T-cell (primary cell): ENCODE measurements at regions not wholly inside any gene's neighbourhood (a gene's known extent, or its start where the extent isn't known, plus 50 kb on each side); places are given as distances from the start of the nearest gene placed in this dataset.

ENCODE experiments used
- ATAC-seq, 4 experiments: fragments of 200-7000 bp in 3 of 4; fragments of 150-1000 bp in 1 of 4; cut with Tn5 transposase; replicated peaks in 1 of 4; 1 replicate in 3 of 4; 2 replicates in 1 of 4; pipeline ENCODE4 v1.10.0; 2021; ENCODE audit warnings: moderate library complexity in 3 of 4, mild to moderate bottlenecking in 2 of 4, moderate number of reproducible peaks in 1 of 4
- CTCF ChIA-PET, 2 donors: fragments of 300-600 bp; sonication (Branson Sonifier 250); formaldehyde crosslinking; loops; one replicate each; lab custom pipeline; 2022; ENCODE audit warnings: antibody characterized with exemption in 2 of 2; lab: Charles Lee
- POLR2A ChIA-PET, 2 donors: fragments of 300-600 bp; sonication (Branson Sonifier 250); formaldehyde crosslinking; loops; one replicate each; lab custom pipeline; 2022; ENCODE audit warnings: antibody characterized with exemption in 2 of 2; lab: Charles Lee
- DNase-seq, 35 experiments: peaks; one replicate each; pipeline versions ENCODE4 v3.0.0 to v3.0.0-alpha.2; 2013 to 2023
- H3K27ac ChIP-seq: one replicate; pipeline ENCODE4 v1.5.1; 2013; ENCODE audit warnings: low read length
- H3K27me3 ChIP-seq, 2 experiments: replicated peaks in 1 of 2; 1 replicate in 1 of 2; 2 replicates in 1 of 2; pipeline versions ENCODE4 v1.6.1 to v1.7.0; 2013; ENCODE audit warnings: low read length in 1 of 2, mixed read lengths in 1 of 2; ENCODE audit not compliant: control insufficient read depth in 2 of 2, insufficient read depth in 2 of 2; ENCODE audit errors: extremely low read depth in 1 of 2
- H3K36me3 ChIP-seq, 2 donors: 1 replicate in 1 of 2; 2 replicates in 1 of 2; pipeline versions ENCODE4 v1.6.1 to v1.7.0; 2013; ENCODE audit warnings: low read length in 1 of 2; ENCODE audit not compliant: control insufficient read depth in 2 of 2, insufficient read depth in 1 of 2; ENCODE audit errors: extremely low read depth in 1 of 2
- H3K4me1 ChIP-seq, 2 experiments: 1 replicate in 1 of 2; 2 replicates in 1 of 2; pipeline versions ENCODE4 v1.6.1 to v1.7.0; 2013; ENCODE audit warnings: low read length in 2 of 2, mixed read lengths in 1 of 2; ENCODE audit not compliant: insufficient read depth in 2 of 2, control insufficient read depth in 1 of 2; ENCODE audit errors: extremely low read depth in 1 of 2
- H3K4me3 ChIP-seq, 2 donors: 1 replicate in 1 of 2; 2 replicates in 1 of 2; pipeline versions ENCODE4 v1.5.1 to v1.7.0; 2013; ENCODE audit warnings: mild to moderate bottlenecking in 2 of 2, low read length in 1 of 2, moderate library complexity in 1 of 2; ENCODE audit not compliant: control insufficient read depth in 1 of 2; ENCODE audit errors: extremely low read depth in 1 of 2
- H3K9me3 ChIP-seq: 2 replicates; pipeline ENCODE4 v1.7.0; 2013
- H3K27ac Mint-ChIP-seq, 2 donors: one replicate each; pipeline ENCODE4 v1.8.0; 2020 to 2021; ENCODE audit warnings: mild to moderate bottlenecking in 2 of 2, mixed read lengths in 2 of 2
- H3K27me3 Mint-ChIP-seq, 2 donors: one replicate each; pipeline ENCODE4 v1.8.0; 2021 to 2022; ENCODE audit warnings: mixed read lengths in 2 of 2
- H3K36me3 Mint-ChIP-seq: one replicate; pipeline ENCODE4 v1.8.0; 2021; ENCODE audit warnings: mixed read lengths
- H3K4me1 Mint-ChIP-seq, 3 donors: one replicate each; pipeline ENCODE4 v1.8.0; 2020 to 2022; ENCODE audit warnings: mixed read lengths in 3 of 3, mild to moderate bottlenecking in 1 of 3
- H3K4me3 Mint-ChIP-seq, 3 donors: one replicate each; pipeline ENCODE4 v1.8.0; 2020 to 2022; ENCODE audit warnings: mild to moderate bottlenecking in 3 of 3, mixed read lengths in 3 of 3, moderate library complexity in 3 of 3
- H3K9me3 Mint-ChIP-seq, 3 donors: one replicate each; pipeline ENCODE4 v1.8.0; 2020 to 2022; ENCODE audit warnings: mixed read lengths in 3 of 3
- WGBS: methylation state at CpG from one replicate; pipeline ENCODE4 v1.1.5; 2013; ENCODE audit warnings: missing lambda C conversion rate; ENCODE audit not compliant: insufficient coverage; 5-methylcytosine and 5-hydroxymethylcytosine counted together

DNA sequence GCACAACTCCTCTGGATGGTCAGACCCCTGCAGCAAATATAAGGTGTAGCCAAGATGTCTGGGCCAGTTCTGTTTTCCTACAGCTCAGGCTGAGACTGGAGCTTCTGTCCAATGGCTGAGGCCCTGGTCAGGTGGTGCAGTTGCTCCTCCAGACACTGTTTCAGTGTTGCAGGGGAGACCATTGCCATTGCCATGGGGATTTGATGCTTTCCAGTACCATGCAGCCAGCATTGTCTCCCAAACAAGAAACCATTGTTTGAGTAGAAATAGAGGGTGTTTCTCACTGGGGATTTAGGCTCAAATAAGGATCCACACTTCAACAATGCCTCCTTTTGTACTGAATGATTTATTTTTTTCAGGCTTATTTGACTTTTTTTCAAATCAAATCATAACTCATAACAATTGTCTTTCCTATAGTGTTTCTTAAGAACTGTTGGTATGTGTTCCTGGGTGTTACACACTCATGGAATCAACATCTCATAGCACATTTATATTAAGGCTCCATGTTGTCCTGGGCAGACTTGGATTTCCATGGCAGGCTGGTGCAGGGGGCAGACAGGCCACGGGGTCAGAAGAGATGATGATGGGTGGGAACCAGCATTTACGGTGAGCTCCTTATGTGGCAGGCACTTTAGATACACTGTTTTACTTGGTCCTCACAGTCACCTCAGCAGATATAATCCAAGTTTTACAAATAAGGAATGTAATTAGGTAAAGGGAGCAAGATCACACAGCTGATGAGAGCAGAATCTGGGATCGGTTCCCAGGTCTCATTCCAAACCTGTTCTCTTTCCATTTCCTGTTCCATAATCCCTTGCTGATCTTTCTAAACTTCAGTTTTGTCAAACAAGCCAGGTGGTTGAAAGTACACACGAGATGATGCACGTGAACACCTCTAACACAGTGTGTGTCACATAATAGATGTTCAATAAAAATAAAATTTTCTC, 95.9 kb upstream of the GNAQ start:
- CTCF ChIA-PET, result interaction anchor here in 1 of 2 donors (1.1 to 1.6 kb wide), 2 partner anchors 8 to 674 kb away, joined by 3 read pairs; no protein-coding TSS in a partner anchor
- Histone ChIP-seq H3K4me3 (no peak overlapping the region), H3K4me1 (peaks cover 0 to 7% of the 10 kb centered on the region in 2 experiments), H3K27me3 (no peaks in the 10 kb centered on the region), H3K36me3 (no peaks in the 10 kb centered on the region), H3K9me3 (no peaks in the 10 kb centered on the region), H3K27ac (no peak overlapping the region)
- ATAC-seq (no peak), DNase-seq (no peak)
- Mint-ChIP-seq H3K27ac (no peak overlapping the region), H3K4me1 (peaks cover 10 to 20% (median 12%) of the 10 kb centered on the region in 3 donors), H3K9me3 (no peaks in the 10 kb centered on the region), H3K27me3 (peaks cover 0 to 15% of the 10 kb centered on the region in 2 donors), H3K4me3 (no peak overlapping the region), H3K36me3 (no peaks in the 10 kb centered on the region)
- no CpG with 5 or more reads among the region's 5 CpGs for WGBS
- POLR2A ChIA-PET, result interaction anchor here in 1 of 2 donors (0.5 kb wide), 1 partner anchor 594 kb away, joined by 3 read pairs; no protein-coding TSS in a partner anchor

DNA sequence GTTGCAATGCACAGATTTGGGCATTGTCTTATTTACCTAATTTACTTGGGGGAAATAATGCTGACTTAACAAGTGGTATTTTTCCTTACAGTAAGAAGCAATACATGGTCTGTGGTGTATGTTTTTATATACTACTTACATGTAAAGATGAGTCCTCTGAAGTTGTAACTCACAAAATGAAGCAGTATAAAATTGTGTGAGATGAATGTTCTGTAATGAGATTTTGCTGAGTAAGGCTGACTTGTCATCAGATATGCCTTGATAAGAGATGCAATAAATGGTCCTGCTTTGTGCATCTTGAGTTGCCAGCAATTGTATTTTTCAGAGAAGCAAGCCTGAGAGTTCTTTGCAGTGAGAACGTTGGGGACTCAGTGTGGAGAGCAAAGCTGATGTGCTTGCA, 92.2 kb upstream of the GNAQ start:
- Mint-ChIP-seq H3K4me3 (no peak overlapping the region), H3K9me3 (no peaks in the 10 kb centered on the region), H3K4me1 (peaks cover 26 to 40% (median 28%) of the 10 kb centered on the region in 3 donors), H3K27ac (no peak overlapping the region), H3K27me3 (peaks cover 0 to 11% of the 10 kb centered on the region in 2 donors), H3K36me3 (no peaks in the 10 kb centered on the region)
- H3K27ac ChIP-seq, result no peak overlapping the region
- WGBS, result 29% methylated on average over 1 of the region's 1 CpG
- CTCF ChIA-PET, result no interaction called here
- no peaks in the 10 kb centered on the region for H3K36me3 ChIP-seq
- H3K4me1 ChIP-seq, result peaks cover 12 to 21% of the 10 kb centered on the region in 2 experiments
- H3K9me3 ChIP-seq, result no peaks in the 10 kb centered on the region
- DNase-seq, result no peak
- H3K4me3 ChIP-seq, result no peak overlapping the region
- POLR2A ChIA-PET, result no interaction called here
- ATAC-seq, result no peak
- no peaks in the 10 kb centered on the region for H3K27me3 ChIP-seq

DNA sequence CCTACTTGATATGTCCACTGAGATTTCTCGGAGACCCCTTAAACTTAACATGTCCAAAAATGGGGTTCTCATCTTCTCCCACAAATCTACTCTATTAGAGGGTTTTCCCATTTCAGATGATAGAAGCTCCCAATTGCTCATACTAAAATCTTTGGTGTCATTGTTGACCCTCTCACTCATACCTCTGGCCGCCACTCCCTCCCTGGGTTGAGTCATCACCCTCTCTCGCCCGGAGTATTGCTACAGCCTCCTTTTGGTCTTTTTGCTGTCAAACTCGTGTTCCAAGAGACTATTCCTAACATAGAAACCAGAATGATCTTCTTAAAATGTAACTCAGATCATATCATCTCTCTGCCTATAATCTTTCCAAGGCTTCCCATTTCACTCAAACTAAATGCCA, 91.0 kb upstream of the GNAQ start:
- H3K27ac Mint-ChIP-seq, result no peak overlapping the region
- H3K4me1 Mint-ChIP-seq, result peaks cover 36 to 50% (median 38%) of the 10 kb centered on the region in 3 donors
- DNase-seq (no peak), ATAC-seq (no peak)
- H3K9me3 ChIP-seq, result no peaks in the 10 kb centered on the region
- 89% methylated on average over 4 of the region's 5 CpGs for WGBS
- H3K27me3 ChIP-seq, result no peaks in the 10 kb centered on the region
- H3K4me1 ChIP-seq, result peaks cover 15 to 26% of the 10 kb centered on the region in 2 experiments
- no peaks in the 10 kb centered on the region for H3K36me3 ChIP-seq
- H3K4me3 Mint-ChIP-seq, result no peak overlapping the region
- H3K27me3 Mint-ChIP-seq, result peaks cover 0 to 3% of the 10 kb centered on the region in 2 donors
- CTCF ChIA-PET, result interaction anchor here (1.0 to 1.5 kb wide), 3 partner anchors 21 to 146 kb away, joined by 3 read pairs; no protein-coding TSS in a partner anchor
- no peaks in the 10 kb centered on the region for H3K9me3 Mint-ChIP-seq
- H3K4me3 ChIP-seq, result no peak overlapping the region
- no peak overlapping the region for H3K27ac ChIP-seq
- POLR2A ChIA-PET, result no interaction called here
- H3K36me3 Mint-ChIP-seq, result no peaks in the 10 kb centered on the region

DNA sequence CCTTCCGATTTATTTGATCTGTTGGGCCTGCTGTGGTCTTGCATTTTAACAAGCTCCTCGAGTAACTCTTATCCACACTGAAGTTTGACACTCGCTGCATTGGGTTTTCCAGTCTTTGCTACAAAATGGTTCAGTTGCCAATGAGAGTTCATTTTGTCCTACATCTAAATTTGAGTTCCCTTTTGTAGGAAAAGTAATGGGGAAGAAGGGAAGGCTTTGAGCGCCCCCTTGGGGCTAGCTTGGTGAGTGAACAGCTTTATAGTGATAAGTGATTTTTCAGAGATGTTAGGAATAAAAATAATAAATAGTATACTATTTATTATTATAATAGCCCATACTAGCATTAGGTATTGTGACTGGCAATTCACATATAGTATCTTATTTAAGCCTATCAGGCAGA, 89.9 kb upstream of the GNAQ start:
- H3K4me3 ChIP-seq, result no peak overlapping the region
- POLR2A ChIA-PET, result no interaction called here
- ATAC-seq (no peak), DNase-seq (peak in 29 of 35 experiments; percentile 8 to 70 (median 25))
- H3K9me3 ChIP-seq, result no peaks in the 10 kb centered on the region
- CTCF ChIA-PET, result interaction anchor here (0.5 to 1.6 kb wide), 9 partner anchors 19 to 738 kb away, joined by 3 to 19 read pairs (median 4); no protein-coding TSS in a partner anchor
- peaks cover 40 to 50% (median 45%) of the 10 kb centered on the region in 3 donors for H3K4me1 Mint-ChIP-seq
- H3K27me3 ChIP-seq, result no peaks in the 10 kb centered on the region
- H3K36me3 Mint-ChIP-seq, result no peaks in the 10 kb centered on the region
- H3K27me3 Mint-ChIP-seq, result peaks cover 0 to 2% of the 10 kb centered on the region in 2 donors
- no peaks in the 10 kb centered on the region for H3K36me3 ChIP-seq
- no peak overlapping the region for H3K4me3 Mint-ChIP-seq
- H3K9me3 Mint-ChIP-seq, result no peaks in the 10 kb centered on the region
- H3K27ac Mint-ChIP-seq, result peak overlapping the region; percentile 68 to 69
- 80% methylated on average over 1 of the region's 4 CpGs for WGBS
- H3K27ac ChIP-seq, result no peak overlapping the region
- peaks cover 15 to 26% of the 10 kb centered on the region in 2 experiments for H3K4me1 ChIP-seq

DNA sequence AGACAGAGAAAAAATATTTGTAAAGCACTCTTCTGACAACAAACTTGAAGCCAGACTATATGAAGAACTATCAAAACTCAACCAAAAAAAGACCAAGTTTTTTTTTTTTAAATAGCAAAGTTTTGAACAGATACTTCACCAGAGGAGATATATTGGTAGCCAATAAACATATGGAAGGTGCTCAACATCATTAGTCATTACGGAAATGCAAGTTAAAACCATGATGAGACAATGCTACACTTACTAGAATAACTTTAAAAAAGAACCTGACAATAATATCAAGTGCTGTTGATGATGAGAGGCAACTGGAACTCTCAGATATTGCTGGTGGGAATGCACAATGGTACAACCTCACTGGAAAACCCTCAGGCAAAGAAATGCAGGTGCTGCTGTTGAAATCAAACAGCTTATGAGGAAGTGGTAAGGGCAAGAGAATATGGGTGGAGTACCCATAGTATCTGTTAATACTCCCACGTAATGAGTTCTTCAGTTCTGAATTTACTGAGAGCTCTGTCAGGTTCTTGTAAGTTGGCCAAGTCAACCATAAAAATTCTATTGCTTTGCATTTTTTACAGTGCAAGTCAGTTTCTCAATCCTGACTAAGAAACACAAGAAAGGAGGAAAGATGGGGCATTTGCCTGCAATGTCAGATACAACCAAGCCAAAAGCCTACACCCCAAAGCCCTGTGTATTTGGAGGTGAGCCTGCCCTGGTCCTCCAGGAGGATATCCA, 87.3 kb upstream of the GNAQ start:
- POLR2A ChIA-PET, result interaction anchor here (0.5 to 0.7 kb wide), 3 partner anchors 130 to 775 kb away, joined by 3 to 4 read pairs (median 3); no protein-coding TSS in a partner anchor
- peaks cover 15 to 26% of the 10 kb centered on the region in 2 experiments for H3K4me1 ChIP-seq

More for the DNA sequence above, 87.3 kb upstream of the GNAQ start:
- no peaks in the 10 kb centered on the region for H3K36me3 Mint-ChIP-seq
- Histone ChIP-seq H3K27me3 (no peaks in the 10 kb centered on the region), H3K9me3 (no peaks in the 10 kb centered on the region), H3K27ac (peak overlapping the region; percentile 88), H3K36me3 (no peaks in the 10 kb centered on the region), H3K4me3 (peak overlapping the region in 1 of 2 donors; percentile 2)
- ATAC-seq (peak; percentile 87 to 99 (median 96)), DNase-seq (peak in 4 of 35 experiments; percentile 4 to 48 (median 12))
- peaks cover 40 to 53% (median 52%) of the 10 kb centered on the region in 3 donors for H3K4me1 Mint-ChIP-seq
- no peaks in the 10 kb centered on the region for H3K27me3 Mint-ChIP-seq
- H3K27ac Mint-ChIP-seq, result peak overlapping the region; percentile 94 to 99
- H3K4me3 Mint-ChIP-seq, result peak overlapping the region; percentile 49 to 72 (median 66)
- no peaks in the 10 kb centered on the region for H3K9me3 Mint-ChIP-seq
- WGBS, result no CpG with 5 or more reads among the region's 2 CpGs
- CTCF ChIA-PET, result interaction anchor here in 1 of 2 donors (0.5 to 1.5 kb wide), 7 partner anchors 9 to 212 kb away, joined by 3 to 4 read pairs (median 3); partner anchors contain the start of gene PSAT1
